ENCODE measurements at regions not wholly inside any gene's neighbourhood (a gene's known extent, or its start where the extent isn't known, plus 50 kb on each side); places are given as distances from the start of the nearest gene placed in this dataset.
"Not testable (repeated sequence)": the region's sequence is repeated elsewhere in the genome, so short reads cannot be mapped to it uniquely, and the experiment has no call there.

DNA sequence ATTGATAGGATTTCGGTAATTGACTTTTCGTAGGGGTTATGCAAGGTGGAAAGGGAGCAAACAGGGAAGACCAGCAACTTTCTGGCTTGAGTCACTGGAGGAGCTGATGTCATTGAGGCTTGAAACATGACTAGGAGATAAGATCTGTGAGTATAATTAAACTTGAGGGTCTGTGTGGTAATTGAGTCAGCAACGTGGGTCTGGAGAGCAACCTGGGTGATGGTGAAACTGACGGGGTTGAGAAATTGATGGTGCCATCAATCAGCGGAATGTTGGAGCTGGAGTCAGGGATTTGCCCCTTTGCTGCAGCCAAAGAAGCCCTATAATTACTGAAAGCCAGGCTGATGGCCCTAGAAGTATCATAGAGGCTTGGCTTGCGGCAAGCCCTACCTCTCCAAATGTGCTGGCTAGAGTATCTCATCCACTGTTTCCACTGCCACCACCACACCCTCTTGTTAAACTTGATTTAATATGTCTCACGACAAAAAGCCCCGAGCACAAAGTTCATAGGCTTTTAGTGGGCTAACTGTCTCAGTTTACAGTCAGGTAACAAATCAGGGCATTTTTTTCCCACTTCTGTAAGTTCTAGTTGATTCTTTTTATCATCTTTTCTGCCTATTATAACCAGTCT lies 186.9 kb upstream of the ELAC2 start:
- DNase-seq, result no peak

DNA sequence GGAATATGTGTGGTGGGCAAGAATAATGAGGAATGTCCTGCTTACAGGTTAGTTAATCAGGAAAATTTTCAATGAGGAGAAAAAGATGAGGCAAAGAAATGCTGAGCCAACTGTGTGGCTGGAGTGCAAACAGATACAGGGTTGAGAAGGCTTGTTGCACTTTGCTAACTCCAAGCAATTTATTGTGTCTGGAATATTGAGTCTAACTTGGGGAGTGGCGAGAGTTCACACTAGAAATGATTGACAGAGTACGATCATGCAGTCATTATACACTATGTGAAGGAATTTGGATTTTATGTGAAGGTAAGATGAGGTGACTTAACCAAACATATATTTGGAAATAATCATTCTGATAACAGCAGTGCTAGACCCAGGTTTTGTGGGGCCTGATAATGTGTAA lies 185.0 kb upstream of the ELAC2 start:
- no peak for DNase-seq

DNA sequence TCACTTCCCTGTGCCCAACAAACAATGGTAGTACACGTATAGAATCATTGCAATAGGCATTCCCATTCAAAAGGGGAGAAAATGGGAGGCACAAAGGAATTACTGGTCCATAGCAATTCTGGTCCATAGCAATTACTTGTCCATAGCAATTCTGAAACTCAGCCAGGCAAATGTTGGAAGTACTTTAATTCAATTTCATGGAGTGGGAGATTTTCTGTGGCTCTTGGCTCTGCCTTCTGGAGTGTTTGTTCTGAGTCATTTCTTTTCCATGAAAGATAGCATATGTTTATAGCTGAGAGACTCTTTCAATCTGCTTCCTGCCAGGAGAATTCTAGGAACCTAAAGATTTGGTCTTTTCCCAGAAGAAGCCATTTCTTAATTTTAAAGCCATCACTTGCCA lies 182.8 kb upstream of the ELAC2 start:
- no peak for DNase-seq

GRCh38 chr17:13199425-13199824 lies 181.6 kb upstream of the ELAC2 start:
- no peak for DNase-seq

GRCh38 chr17:13197586-13197985 lies 179.8 kb upstream of the ELAC2 start:
- no peak for DNase-seq

DNA sequence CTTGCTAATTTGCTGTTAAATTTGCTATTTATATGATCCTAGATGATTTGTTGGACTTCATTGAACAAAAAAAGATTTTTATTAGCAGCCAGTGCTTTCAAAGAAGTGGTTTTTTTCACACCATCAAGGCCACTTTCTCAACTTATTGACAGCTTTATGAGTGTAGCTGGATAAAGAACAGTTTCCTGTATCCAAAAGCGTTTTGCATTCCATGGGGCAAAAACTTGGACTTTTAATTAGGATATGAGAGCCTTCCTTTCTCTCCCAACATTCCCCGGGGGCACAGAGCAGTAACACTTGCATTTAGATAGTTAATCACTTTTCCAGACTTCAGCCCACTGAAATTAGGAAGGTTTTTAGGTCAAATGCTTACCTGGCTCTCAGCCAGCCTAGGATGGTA lies 177.1 kb upstream of the ELAC2 start:
- DNase-seq, result no peak

GRCh38 chr17:13182854-13183253 lies 165.0 kb upstream of the ELAC2 start:
- DNase-seq, result no peak

- DNase-seq, result no peak
These were observed 164.6 kb upstream of the ELAC2 start for GRCh38 chr17:13182450-13182849.

- DNase-seq, result no peak
These were observed 163.9 kb upstream of the ELAC2 start for GRCh38 chr17:13181683-13182082.

DNA sequence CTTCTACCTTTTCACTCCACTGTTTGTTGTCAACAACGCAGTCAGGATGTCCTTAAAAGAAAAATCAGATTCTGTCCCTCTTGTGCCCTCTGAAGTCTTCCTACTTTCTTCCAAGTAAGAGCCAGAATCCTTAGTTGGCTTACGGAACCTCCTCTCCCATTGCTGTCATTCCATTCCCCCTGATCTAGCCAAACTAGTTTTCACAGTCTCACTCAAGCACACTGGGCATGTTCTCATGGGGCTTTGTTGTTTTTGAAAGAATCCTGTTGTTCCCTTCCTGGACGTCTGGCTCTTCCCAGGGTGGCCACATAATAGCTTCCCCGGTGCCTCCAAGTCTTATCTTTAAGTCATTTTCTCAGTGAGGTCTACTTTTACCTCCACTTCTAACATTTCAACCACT lies 158.6 kb upstream of the ELAC2 start:
- no peak for DNase-seq

DNA sequence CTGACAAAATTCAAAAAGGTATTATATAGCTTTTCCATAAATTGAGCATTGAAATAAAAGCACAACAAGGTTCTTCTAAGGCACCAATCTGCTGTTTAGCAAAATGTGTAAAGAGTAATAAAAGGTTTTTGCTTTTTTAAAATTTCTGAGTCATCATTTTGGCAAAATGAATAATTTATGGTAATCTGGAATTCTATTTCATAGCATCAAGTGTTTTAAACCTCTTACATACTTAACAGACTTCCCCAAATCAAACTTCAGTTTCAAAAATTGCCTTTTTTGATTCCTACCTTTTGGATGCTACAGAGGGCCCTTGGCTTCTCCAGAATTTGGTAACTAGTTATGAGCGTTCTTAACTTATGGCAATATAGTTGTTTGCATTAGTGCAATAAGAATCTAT lies 154.0 kb upstream of the ELAC2 start:
- DNase-seq, result no peak

DNA sequence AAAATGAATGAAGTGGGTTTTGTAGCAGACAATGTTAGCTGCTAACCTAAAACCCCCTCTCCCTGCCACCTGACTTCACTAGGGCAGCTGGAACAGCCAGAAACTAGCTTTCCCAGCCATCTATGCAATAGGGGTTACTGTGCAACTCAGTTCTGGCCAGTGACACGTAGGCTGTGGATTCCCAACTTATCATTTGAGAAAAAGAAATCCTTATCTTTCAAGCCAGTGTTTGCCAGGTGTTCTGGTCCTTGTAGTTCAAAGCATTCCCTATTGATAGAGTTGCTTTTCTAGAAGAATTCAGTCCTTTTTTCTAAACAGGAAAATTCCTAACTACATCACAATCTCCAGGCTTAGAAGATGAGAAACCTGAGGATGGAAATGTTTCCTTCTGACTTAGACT lies 144.5 kb upstream of the ELAC2 start:
- no peak for DNase-seq

DNA sequence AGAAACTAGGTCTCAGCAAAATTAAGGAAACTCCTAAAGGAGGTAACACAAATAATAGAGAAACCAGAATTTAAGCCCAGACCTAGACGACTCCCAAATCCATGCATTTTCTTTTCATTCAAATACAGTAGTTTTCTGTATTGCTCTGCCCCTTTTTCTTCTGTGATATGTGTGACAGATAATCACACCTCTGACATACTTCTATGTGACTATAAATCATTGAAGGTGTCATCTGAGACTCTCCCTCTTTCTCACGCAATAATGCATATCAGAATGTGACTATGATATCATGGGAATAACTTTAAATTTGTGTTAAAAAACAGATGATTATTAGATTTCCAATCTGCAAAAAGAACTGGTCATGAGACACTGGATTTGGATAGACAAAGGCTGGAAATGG lies 143.0 kb upstream of the ELAC2 start:
- DNase-seq, result no peak

GRCh38 chr17:13160296-13160695 lies 142.5 kb upstream of the ELAC2 start:
- no peak for DNase-seq

- DNase-seq, result no peak
These were observed 140.8 kb upstream of the ELAC2 start for GRCh38 chr17:13158494-13159240.

- DNase-seq, result no peak
These were observed 139.8 kb upstream of the ELAC2 start for GRCh38 chr17:13157656-13158055.

GRCh38 chr17:13154930-13155329 lies 137.1 kb upstream of the ELAC2 start:
- DNase-seq, result no peak

GRCh38 chr17:13154398-13154797 lies 136.6 kb upstream of the ELAC2 start:
- DNase-seq, result no peak

DNA sequence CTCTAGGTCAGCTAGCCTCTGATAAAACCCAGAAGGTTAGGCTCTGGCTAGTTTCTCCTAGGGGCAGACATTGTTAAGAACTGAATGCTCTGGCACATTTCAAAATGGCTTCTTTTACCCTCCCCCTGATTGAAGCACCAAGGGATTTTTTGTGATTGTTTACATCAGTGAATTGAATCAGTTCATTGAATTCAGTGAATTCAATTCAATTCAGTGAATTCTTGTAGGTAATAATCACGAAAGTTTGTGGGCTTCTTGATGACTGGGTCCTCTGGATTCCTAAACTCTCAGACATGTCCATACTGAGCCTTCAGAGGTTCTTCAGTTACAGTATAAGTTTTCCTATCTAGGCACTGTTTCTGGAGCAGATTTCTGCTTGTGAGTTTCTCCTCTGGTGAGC lies 135.2 kb upstream of the ELAC2 start:
- no peak for DNase-seq

- no peak for DNase-seq
These were observed 134.7 kb upstream of the ELAC2 start for GRCh38 chr17:13152501-13152900.

DNA sequence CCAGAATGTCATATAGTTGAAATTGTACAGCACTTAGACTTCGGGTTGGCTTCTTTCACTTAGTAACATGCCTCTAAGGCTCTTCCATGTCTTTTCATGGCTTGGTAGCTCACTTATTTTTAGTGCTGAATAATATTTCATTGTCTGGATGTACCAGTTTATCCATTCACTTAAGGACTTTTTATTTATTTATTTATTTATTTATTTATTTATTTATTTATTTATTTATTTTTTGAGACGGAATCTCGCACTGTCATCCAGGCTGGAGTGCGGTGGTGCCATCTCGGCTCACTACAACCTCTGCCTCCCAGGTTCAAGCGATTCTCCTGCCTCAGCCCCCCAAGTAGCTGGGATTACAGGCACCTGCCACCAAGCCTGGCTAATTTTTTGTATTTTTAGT lies 132.9 kb upstream of the ELAC2 start:
- DNase-seq, result not testable (repeated sequence)

- DNase-seq, result no peak
These were observed 125.2 kb upstream of the ELAC2 start for GRCh38 chr17:13143001-13143400.

GRCh38 chr17:13140750-13141149 lies 122.9 kb upstream of the ELAC2 start:
- DNase-seq, result no peak

DNA sequence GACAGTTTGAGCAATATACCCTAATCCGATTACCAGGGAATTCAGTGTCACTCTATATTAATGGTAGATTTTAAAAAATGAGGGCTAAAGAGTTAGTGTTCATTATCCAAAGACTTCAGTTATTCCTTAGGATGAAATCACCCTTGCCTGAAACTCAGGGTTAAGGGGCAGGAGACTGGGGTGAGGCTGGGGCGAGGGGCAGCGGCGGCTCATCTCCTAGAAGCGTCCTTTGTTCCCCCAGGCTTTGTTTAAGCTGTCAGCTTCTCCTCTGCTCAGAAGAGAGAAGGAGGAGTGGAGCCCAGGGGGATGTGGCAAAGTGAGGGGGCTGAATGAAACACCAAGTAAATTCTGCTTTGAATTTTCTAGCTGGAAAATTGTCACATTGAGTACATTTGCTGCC lies 117.7 kb upstream of the ELAC2 start:
- DNase-seq, result no peak

GRCh38 chr17:13134076-13134475 lies 116.2 kb upstream of the ELAC2 start:
- no peak for DNase-seq

Data from hematopoietic multipotent progenitor cell treated with erythropoietin and hydrocortisone succinate and interleukin-3 and kit ligand, for 4 days (in vitro differentiated cells).